ENCODE measurements at regions not wholly inside any gene's neighbourhood (a gene's known extent, or its start where the extent isn't known, plus 50 kb on each side); places are given as distances from the start of the nearest gene placed in this dataset.

- TF ChIP-seq IRF2 (CRISPR knock-in tag; IDR thresholded peaks at IDR 0.05) (no peak), CTCF (CRISPR knock-in tag; IDR thresholded peaks at IDR 0.05) (no peak), DNMT1 (CRISPR knock-in tag; IDR thresholded peaks at IDR 0.05) (no peak), ZNF224 (CRISPR knock-in tag; IDR thresholded peaks at IDR 0.05) (no peak), POLR2A (IDR thresholded peaks at IDR 0.05; ENCODE audit: insufficient read depth in 1 of 2, low read depth in 2 of 2, low read length in 2 of 2) (no peak), NFE2 (CRISPR knock-in tag; IDR thresholded peaks at IDR 0.05) (no peak), YEATS4 (CRISPR knock-in tag; IDR thresholded peaks at IDR 0.05; ENCODE audit: borderline replicate concordance) (no peak), NR0B2 (CRISPR knock-in tag; IDR thresholded peaks at IDR 0.05) (no peak), ZNF160 (CRISPR knock-in tag; IDR thresholded peaks at IDR 0.05) (no peak), GTF2F1 (IDR thresholded peaks at IDR 0.05; ENCODE audit: low read length) (no peak), ESRRA (CRISPR knock-in tag; IDR thresholded peaks at IDR 0.05; ENCODE audit: low read depth) (no peak), SATB2 (CRISPR knock-in tag; IDR thresholded peaks at IDR 0.05) (no peak), NFE2L2 (IDR thresholded peaks at IDR 0.05; ENCODE audit: low read length) (no peak)
Observed at GRCh38 chr10:90461437-90462155, 396.2 kb downstream of the HTR7 start.

Data from HepG2 (cell line).